H9 (cell line): ENCODE measurements at regions not wholly inside any gene's neighbourhood (a gene's known extent, or its start where the extent isn't known, plus 50 kb on each side); places are given as distances from the start of the nearest gene placed in this dataset.

ENCODE experiments used
- DNase-seq: peaks from one replicate; pipeline ENCODE4 v3.0.0-alpha.2; 2017
- H2AFZ ChIP-seq: one replicate; pipeline ENCODE4 v1.6.1; 2013; ENCODE audit warnings: mild to moderate bottlenecking, low read length, control low read depth, moderate library complexity
- H2AK5ac ChIP-seq: 2 replicates; pipeline ENCODE4 v1.6.1; 2013; ENCODE audit warnings: low read length, control low read depth, mixed read lengths; ENCODE audit not compliant: insufficient read length
- H2BK120ac ChIP-seq: one replicate; pipeline ENCODE4 v1.6.1; 2013; ENCODE audit warnings: low read depth, mild to moderate bottlenecking, low read length, control low read depth, inconsistent platforms; ENCODE audit not compliant: poor library complexity, severe bottlenecking
- H2BK12ac ChIP-seq: 2 replicates; pipeline ENCODE4 v1.6.1; 2013; ENCODE audit warnings: low read length, control low read depth, mixed read lengths, low read depth; ENCODE audit not compliant: insufficient read length
- H2BK15ac ChIP-seq: 2 replicates; pipeline ENCODE4 v1.6.1; 2013; ENCODE audit warnings: low read depth, low read length, control low read depth
- H2BK20ac ChIP-seq: one replicate; pipeline ENCODE4 v1.6.1; 2013; ENCODE audit warnings: low read depth, mild to moderate bottlenecking, low read length, control low read depth, inconsistent platforms; ENCODE audit not compliant: poor library complexity, severe bottlenecking
- H2BK5ac ChIP-seq: 2 replicates; pipeline ENCODE4 v1.6.1; 2013; ENCODE audit warnings: low read length, control low read depth, mixed read lengths; ENCODE audit not compliant: insufficient read length
- H3K14ac ChIP-seq: 2 replicates; pipeline ENCODE4 v1.6.1; 2013; ENCODE audit warnings: low read length, control low read depth; ENCODE audit not compliant: insufficient read depth
- H3K18ac ChIP-seq: 2 replicates; pipeline ENCODE4 v1.6.1; 2013; ENCODE audit warnings: low read depth, mild to moderate bottlenecking, mixed read lengths, low read length, control low read depth; ENCODE audit not compliant: insufficient read length
- H3K23ac ChIP-seq: 2 replicates; pipeline ENCODE4 v1.6.1; 2013; ENCODE audit warnings: low read length, control low read depth, mixed read lengths, low read depth; ENCODE audit not compliant: insufficient read length
- H3K23me2 ChIP-seq: 2 replicates; pipeline ENCODE4 v1.6.1; 2013; ENCODE audit warnings: low read depth, mild to moderate bottlenecking, mixed read lengths, low read length, control low read depth; ENCODE audit not compliant: insufficient read length, poor library complexity, severe bottlenecking
- H3K27ac ChIP-seq: 2 replicates; pipeline ENCODE4 v1.5.1; 2013; ENCODE audit warnings: low read length, control low read depth, mixed read lengths, low read depth; ENCODE audit not compliant: insufficient read length
- H3K27me3 ChIP-seq: 2 replicates; pipeline ENCODE4 v1.6.1; 2013; ENCODE audit warnings: low read length, control low read depth, inconsistent platforms; ENCODE audit not compliant: insufficient read depth
- H3K4ac ChIP-seq: 2 replicates; pipeline ENCODE4 v1.6.1; 2013; ENCODE audit warnings: low read depth, mild to moderate bottlenecking, control low read depth, inconsistent platforms, low read length, moderate library complexity
- H3K4me1 ChIP-seq: 2 replicates; pipeline ENCODE4 v1.6.1; 2013; ENCODE audit warnings: low read length, control low read depth, inconsistent platforms; ENCODE audit not compliant: insufficient read depth
- H3K4me2 ChIP-seq: 2 replicates; pipeline ENCODE4 v1.6.1; 2013; ENCODE audit warnings: low read length, control low read depth, mixed read lengths; ENCODE audit not compliant: insufficient read length, insufficient read depth
- H3K56ac ChIP-seq: 2 replicates; pipeline ENCODE4 v1.6.1; 2013; ENCODE audit warnings: low read depth, mild to moderate bottlenecking, mixed read lengths, low read length, control low read depth; ENCODE audit not compliant: insufficient read length
- H3K79me1 ChIP-seq: 2 replicates; pipeline ENCODE4 v1.6.1; 2013; ENCODE audit warnings: low read depth, mild to moderate bottlenecking, moderate library complexity, low read length, control low read depth, inconsistent platforms; ENCODE audit not compliant: insufficient read depth, poor library complexity, severe bottlenecking
- H3K79me2 ChIP-seq: 2 replicates; pipeline ENCODE4 v1.6.1; 2013; ENCODE audit warnings: low read length, control low read depth, inconsistent platforms; ENCODE audit not compliant: insufficient read depth
- H3K9ac ChIP-seq: 2 replicates; pipeline ENCODE4 v1.6.1; 2013; ENCODE audit warnings: low read length, control low read depth, mixed read lengths; ENCODE audit not compliant: insufficient read length; ENCODE audit errors: extremely low read depth
- H3K9me3 ChIP-seq: one replicate; pipeline ENCODE4 v1.6.1; 2013; ENCODE audit warnings: low read depth, low read length, inconsistent platforms; ENCODE audit not compliant: control insufficient read depth
- H3T11ph ChIP-seq: one replicate; pipeline ENCODE4 v1.6.1; 2013; ENCODE audit warnings: mild to moderate bottlenecking, low read length, control low read depth, inconsistent platforms
- H4K20me1 ChIP-seq: one replicate; pipeline ENCODE4 v1.6.1; 2013; ENCODE audit not compliant: control insufficient read depth, insufficient read length, insufficient read depth
- H4K5ac ChIP-seq: 2 replicates; pipeline ENCODE4 v1.6.1; 2013; ENCODE audit warnings: low read depth, mild to moderate bottlenecking, mixed read lengths, low read length, control low read depth; ENCODE audit not compliant: insufficient read length
- H4K8ac ChIP-seq: replicated peaks from 2 replicates; pipeline ENCODE4 v1.6.1; 2013; ENCODE audit warnings: low read length, control low read depth, mixed read lengths, low read depth; ENCODE audit not compliant: insufficient read length
- H4K91ac ChIP-seq: 2 replicates; pipeline ENCODE4 v1.6.1; 2013; ENCODE audit warnings: low read depth, mild to moderate bottlenecking, moderate library complexity, mixed read lengths, low read length, control low read depth; ENCODE audit not compliant: insufficient read length
- H3K27ac Mint-ChIP-seq, 3 experiments: 2 replicates in 2 of 3; 3 replicates in 1 of 3; pipeline ENCODE4 v1.8.0; 2020 to 2021; ENCODE audit warnings: mixed read lengths in 3 of 3, mild to moderate bottlenecking in 1 of 3, moderate library complexity in 1 of 3
- H3K27me3 Mint-ChIP-seq: 2 replicates; pipeline ENCODE4 v1.8.0; 2021; ENCODE audit warnings: low read depth, mild to moderate bottlenecking, moderate library complexity, mixed read lengths
- H3K36me3 Mint-ChIP-seq, 3 experiments: 2 replicates in 2 of 3; 3 replicates in 1 of 3; pipeline ENCODE4 v1.8.0; 2020 to 2021; ENCODE audit warnings: low read depth in 3 of 3, mixed read lengths in 3 of 3; ENCODE audit not compliant: insufficient read depth in 1 of 3
- H3K4me1 Mint-ChIP-seq, 2 experiments: 2 replicates each; pipeline ENCODE4 v1.8.0; 2020; ENCODE audit warnings: mixed read lengths in 2 of 2
- H3K4me3 Mint-ChIP-seq, 2 experiments: 2 replicates in 1 of 2; 3 replicates in 1 of 2; pipeline ENCODE4 v1.8.0; 2020 to 2021; ENCODE audit warnings: mild to moderate bottlenecking in 2 of 2, mixed read lengths in 2 of 2, moderate library complexity in 1 of 2
- H3K9me3 Mint-ChIP-seq, 2 experiments: 2 replicates in 1 of 2; 3 replicates in 1 of 2; pipeline ENCODE4 v1.8.0; 2020; ENCODE audit warnings: mild to moderate bottlenecking in 2 of 2, mixed read lengths in 2 of 2, moderate library complexity in 1 of 2
- CTCF ChIP-seq: fragments of 200-600 bp; sonication (generic); conservative IDR thresholded peaks from 3 replicates; pipeline ENCODE4 v1.8.0; 2021; ENCODE audit warnings: antibody characterized with exemption, mild to moderate bottlenecking
- WGBS: extraction: QIAGEN DNeasy Blood & Tissue Kit; methylation state at CpG from one replicate; pipeline ENCODE4 v1.1.7; 2013; ENCODE audit warnings: missing lambda C conversion rate, low lambda C conversion rate, mixed read lengths; ENCODE audit not compliant: insufficient read length; ENCODE audit errors: extremely low coverage; 5-methylcytosine and 5-hydroxymethylcytosine counted together

- WGBS: no CpG with 5 or more reads among the region's 5 CpGs
- H4K5ac ChIP-seq: no peak overlapping the region
Observed at GRCh38 chr4:129531253-129531652, 435.3 kb downstream of the C4orf33 start.

More at GRCh38 chr4:129531253-129531652, 435.3 kb downstream of the C4orf33 start:
- no peak overlapping the region for H3K4me2 ChIP-seq
- no peaks in the 10 kb centered on the region for H3K4me1 ChIP-seq
- H3K4me3 Mint-ChIP-seq: no peak overlapping the region
- H3K18ac ChIP-seq: no peak overlapping the region
- no peaks in the 10 kb centered on the region for H4K20me1 ChIP-seq
- no peak overlapping the region for H3K9ac ChIP-seq
- H3K4me1 Mint-ChIP-seq: peaks cover 2% of the 10 kb centered on the region in 2 experiments
- no peak for DNase-seq
- H3K56ac ChIP-seq: no peak overlapping the region
- no peak overlapping the region for H2AK5ac ChIP-seq
- no peaks in the 10 kb centered on the region for H3K79me2 ChIP-seq
- H3K36me3 Mint-ChIP-seq: no peaks in the 10 kb centered on the region
- no peak overlapping the region for H2BK12ac ChIP-seq
- H3T11ph ChIP-seq: no peak overlapping the region
- no peak overlapping the region for H3K23ac ChIP-seq
- no peak overlapping the region for H4K8ac ChIP-seq
- H3K27ac ChIP-seq: no peak overlapping the region
- no peak overlapping the region for H2BK5ac ChIP-seq
- no peaks in the 10 kb centered on the region for H3K9me3 Mint-ChIP-seq
- no peak overlapping the region for H2BK15ac ChIP-seq
- H2AFZ ChIP-seq: no peak overlapping the region
- H3K79me1 ChIP-seq: no peaks in the 10 kb centered on the region
- H3K4ac ChIP-seq: no peak overlapping the region
- H3K9me3 ChIP-seq: no peaks in the 10 kb centered on the region
- no peak for TF ChIP-seq CTCF
- H3K27me3 Mint-ChIP-seq: no peaks in the 10 kb centered on the region
- H3K14ac ChIP-seq: no peak overlapping the region
- no peaks in the 10 kb centered on the region for H3K27me3 ChIP-seq
- H4K91ac ChIP-seq: no peak overlapping the region
- H2BK120ac ChIP-seq: no peak overlapping the region
- no peak overlapping the region for H2BK20ac ChIP-seq
- H3K27ac Mint-ChIP-seq: no peak overlapping the region
- H3K23me2 ChIP-seq: no peaks in the 10 kb centered on the region
